ENCODE measurements at regions not wholly inside any gene's neighbourhood (a gene's known extent, or its start where the extent isn't known, plus 50 kb on each side); places are given as distances from the start of the nearest gene placed in this dataset.

- intact Hi-C loops (cut with DNase I, micrococcal nuclease): no loop called here
- no peaks in the 10 kb centered on the region for H3K27me3 Mint-ChIP-seq
- H3K27ac Mint-ChIP-seq: no peak overlapping the region
- Histone ChIP-seq H3K9me3 (ENCODE audit: control insufficient read depth in 1 of 2, insufficient read depth in 1 of 2, low read length in 2 of 2) (no peaks in the 10 kb centered on the region), H3K27me3 (ENCODE audit: control insufficient read depth in 1 of 2, insufficient read depth in 2 of 2, low read length in 2 of 2) (no peaks in the 10 kb centered on the region), H3K4me3 (ENCODE audit: low read length) (no peak overlapping the region), H3K4me1 (ENCODE audit: insufficient read depth, low read length) (no peaks in the 10 kb centered on the region), H3K27ac (ENCODE audit: low read depth in 1 of 2, low read length in 2 of 2) (no peak overlapping the region), H3K36me3 (ENCODE audit: insufficient read depth, low read length) (no peaks in the 10 kb centered on the region)
- ATAC-seq (ENCODE audit: poor library complexity): no peak
- H3K9me3 Mint-ChIP-seq: peaks cover 2% of the 10 kb centered on the region
- H3K36me3 Mint-ChIP-seq (ENCODE audit: low read depth): no peaks in the 10 kb centered on the region
- no peaks in the 10 kb centered on the region for H3K4me1 Mint-ChIP-seq (ENCODE audit: low read depth)
- ChIA-PET CTCF (no interaction called here), POLR2A (no interaction called here)
- DNase-seq: no peak
- no peak overlapping the region for H3K4me3 Mint-ChIP-seq
- TF ChIP-seq, protein P1, sequence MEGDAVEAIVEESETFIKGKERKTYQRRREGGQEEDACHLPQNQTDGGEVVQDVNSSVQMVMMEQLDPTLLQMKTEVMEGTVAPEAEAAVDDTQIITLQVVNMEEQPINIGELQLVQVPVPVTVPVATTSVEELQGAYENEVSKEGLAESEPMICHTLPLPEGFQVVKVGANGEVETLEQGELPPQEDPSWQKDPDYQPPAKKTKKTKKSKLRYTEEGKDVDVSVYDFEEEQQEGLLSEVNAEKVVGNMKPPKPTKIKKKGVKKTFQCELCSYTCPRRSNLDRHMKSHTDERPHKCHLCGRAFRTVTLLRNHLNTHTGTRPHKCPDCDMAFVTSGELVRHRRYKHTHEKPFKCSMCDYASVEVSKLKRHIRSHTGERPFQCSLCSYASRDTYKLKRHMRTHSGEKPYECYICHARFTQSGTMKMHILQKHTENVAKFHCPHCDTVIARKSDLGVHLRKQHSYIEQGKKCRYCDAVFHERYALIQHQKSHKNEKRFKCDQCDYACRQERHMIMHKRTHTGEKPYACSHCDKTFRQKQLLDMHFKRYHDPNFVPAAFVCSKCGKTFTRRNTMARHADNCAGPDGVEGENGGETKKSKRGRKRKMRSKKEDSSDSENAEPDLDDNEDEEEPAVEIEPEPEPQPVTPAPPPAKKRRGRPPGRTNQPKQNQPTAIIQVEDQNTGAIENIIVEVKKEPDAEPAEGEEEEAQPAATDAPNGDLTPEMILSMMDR (IDR thresholded peaks at IDR 0.05): no peak
These were observed 226.8 kb downstream of the PCDH17 start for GRCh38 chr13:57858376-57858775.

DNA sequence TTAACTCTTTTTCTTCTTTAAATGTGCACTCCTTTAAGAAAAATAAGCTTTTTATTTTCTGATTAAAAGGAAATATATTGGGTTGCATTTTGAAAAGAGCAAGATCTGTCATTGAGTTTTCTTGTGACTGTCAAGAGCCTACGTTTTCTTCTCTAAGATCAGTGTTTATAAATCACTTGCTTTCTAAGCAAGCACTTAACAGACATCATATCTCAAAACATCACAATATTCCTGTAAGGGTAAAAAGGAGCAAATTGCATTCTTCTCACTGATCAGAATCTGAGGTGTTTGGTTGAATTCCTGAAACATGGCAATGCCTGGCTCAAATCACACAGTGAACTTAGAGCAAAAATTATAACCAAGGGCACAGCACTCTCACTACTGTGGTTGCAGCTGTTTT is 231.3 kb downstream of the PCDH17 start:
- TF ChIP-seq, protein P1 (IDR thresholded peaks at IDR 0.05): no peak
- intact Hi-C loops (cut with DNase I, micrococcal nuclease): no loop called here
- ChIA-PET CTCF (no interaction called here), POLR2A (no interaction called here)
- Histone ChIP-seq H3K9me3 (ENCODE audit: control insufficient read depth in 1 of 2, insufficient read depth in 1 of 2, low read length in 2 of 2) (peaks cover 0 to 11% of the 10 kb centered on the region in 2 experiments), H3K4me1 (ENCODE audit: insufficient read depth, low read length) (no peaks in the 10 kb centered on the region), H3K4me3 (ENCODE audit: low read length) (no peak overlapping the region), H3K36me3 (ENCODE audit: insufficient read depth, low read length) (no peaks in the 10 kb centered on the region), H3K27ac (ENCODE audit: low read depth in 1 of 2, low read length in 2 of 2) (no peak overlapping the region), H3K27me3 (ENCODE audit: control insufficient read depth in 1 of 2, insufficient read depth in 2 of 2, low read length in 2 of 2) (no peaks in the 10 kb centered on the region)
- H3K27me3 Mint-ChIP-seq: no peaks in the 10 kb centered on the region
- H3K4me1 Mint-ChIP-seq (ENCODE audit: low read depth): no peaks in the 10 kb centered on the region
- H3K4me3 Mint-ChIP-seq: no peak overlapping the region
- no peaks in the 10 kb centered on the region for H3K9me3 Mint-ChIP-seq
- DNase-seq (no peak), ATAC-seq (ENCODE audit: poor library complexity) (no peak)
- no peak overlapping the region for H3K27ac Mint-ChIP-seq
- no peaks in the 10 kb centered on the region for H3K36me3 Mint-ChIP-seq (ENCODE audit: low read depth)

DNA sequence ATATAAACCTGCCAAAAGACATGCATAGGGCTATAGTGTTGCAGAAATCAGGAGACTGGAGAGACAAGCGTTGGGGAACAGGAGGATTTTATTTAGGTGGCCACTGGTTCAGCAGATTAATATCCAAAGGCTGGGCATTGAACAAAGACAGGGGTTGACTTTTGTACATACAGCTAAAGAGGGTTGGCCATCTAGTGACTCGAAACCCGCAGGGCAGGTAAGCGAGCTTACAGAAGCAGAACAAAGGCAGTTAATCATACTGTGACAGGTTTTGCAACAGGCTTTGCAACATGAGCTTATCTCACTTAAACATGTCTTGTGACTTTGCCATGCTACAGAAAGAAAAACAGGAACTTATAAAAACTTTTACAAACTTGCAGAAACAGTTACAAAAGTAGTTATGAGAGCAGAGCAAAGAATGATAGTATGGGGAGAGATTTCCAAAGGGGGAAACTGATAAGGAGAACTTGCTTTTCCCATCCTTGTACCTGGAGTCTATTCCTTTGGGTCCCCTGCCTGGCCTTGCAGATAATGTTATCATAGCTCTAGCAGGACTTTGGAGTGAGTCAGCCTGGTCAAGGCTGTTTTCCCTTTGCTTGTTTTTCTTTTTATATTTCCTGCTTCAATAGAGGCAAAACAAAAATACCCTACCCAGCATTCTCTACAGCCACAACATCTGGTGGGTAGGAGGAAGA is 234.2 kb downstream of the PCDH17 start:
- CTCF ChIA-PET: no interaction called here

More for the DNA sequence above, 234.2 kb downstream of the PCDH17 start:
- DNase-seq: no peak
- H3K4me1 Mint-ChIP-seq (ENCODE audit: low read depth): no peaks in the 10 kb centered on the region
- H3K9me3 Mint-ChIP-seq: peaks cover 13% of the 10 kb centered on the region
- no peak overlapping the region for H3K4me3 ChIP-seq (ENCODE audit: low read length)
- H3K27ac Mint-ChIP-seq: no peak overlapping the region
- TF ChIP-seq, protein P1 (IDR thresholded peaks at IDR 0.05): no peak
- POLR2A ChIA-PET: no interaction called here
- intact Hi-C loops (cut with DNase I, micrococcal nuclease): no loop called here
- no peaks in the 10 kb centered on the region for H3K36me3 Mint-ChIP-seq (ENCODE audit: low read depth)
- no peaks in the 10 kb centered on the region for H3K27me3 Mint-ChIP-seq
- ATAC-seq (ENCODE audit: poor library complexity): no peak
- no peak overlapping the region for H3K27ac ChIP-seq (ENCODE audit: low read depth in 1 of 2, low read length in 2 of 2)
- H3K36me3 ChIP-seq (ENCODE audit: insufficient read depth, low read length): no peaks in the 10 kb centered on the region
- H3K4me1 ChIP-seq (ENCODE audit: insufficient read depth, low read length): no peaks in the 10 kb centered on the region
- no peaks in the 10 kb centered on the region for H3K27me3 ChIP-seq (ENCODE audit: control insufficient read depth in 1 of 2, insufficient read depth in 2 of 2, low read length in 2 of 2)
- H3K4me3 Mint-ChIP-seq: no peak overlapping the region
- H3K9me3 ChIP-seq (ENCODE audit: control insufficient read depth in 1 of 2, insufficient read depth in 1 of 2, low read length in 2 of 2): peaks cover 0 to 11% of the 10 kb centered on the region in 2 experiments

All from CD4-positive, alpha-beta T cell (primary cell).